ENCODE measurements at regions not wholly inside any gene's neighbourhood (a gene's known extent, or its start where the extent isn't known, plus 50 kb on each side); places are given as distances from the start of the nearest gene placed in this dataset.

DNA sequence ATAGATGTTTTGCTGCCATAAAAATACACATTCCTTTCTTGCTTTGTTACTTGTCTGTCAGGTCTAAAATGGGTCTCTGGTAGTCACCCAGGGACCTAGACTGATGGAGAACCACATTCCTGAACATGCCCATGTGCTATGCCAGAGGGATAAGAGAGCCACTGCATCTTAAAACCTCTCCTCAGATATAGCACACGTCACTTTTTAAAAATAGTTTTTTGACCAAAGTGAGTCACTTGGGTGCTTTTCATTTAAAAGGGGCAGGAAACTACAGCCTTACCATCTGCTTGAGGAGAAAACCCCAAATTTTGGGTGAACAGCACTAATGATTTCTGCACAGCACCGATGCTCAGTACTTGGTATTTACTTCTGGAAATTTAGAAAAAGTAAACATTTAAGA lies 197.8 kb downstream of the OGFRL1 start:
- DNase-seq, result no peak

GRCh38 chr6:71488186-71488585 lies 199.6 kb downstream of the OGFRL1 start:
- DNase-seq, result no peak

DNA sequence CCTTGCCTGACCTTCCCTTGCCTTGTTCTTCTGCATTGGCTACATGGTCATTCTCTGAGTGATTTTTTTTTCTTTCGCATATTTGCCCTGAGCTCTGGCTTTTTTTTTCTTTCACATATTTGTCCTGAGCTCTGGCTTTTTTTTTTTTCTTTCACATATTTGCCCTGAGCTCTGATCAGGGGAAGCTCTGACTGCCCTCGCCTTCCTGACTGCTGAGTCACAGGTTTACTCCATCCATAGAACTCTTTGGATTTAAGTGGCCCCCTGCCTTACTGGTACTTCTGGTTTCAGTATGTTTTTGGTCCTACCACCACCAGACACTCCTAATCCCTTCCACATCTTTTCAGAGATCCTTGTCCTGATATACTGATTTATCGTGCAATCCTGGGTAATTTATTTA lies 201.1 kb downstream of the OGFRL1 start:
- DNase-seq, result peak; percentile 28

DNA sequence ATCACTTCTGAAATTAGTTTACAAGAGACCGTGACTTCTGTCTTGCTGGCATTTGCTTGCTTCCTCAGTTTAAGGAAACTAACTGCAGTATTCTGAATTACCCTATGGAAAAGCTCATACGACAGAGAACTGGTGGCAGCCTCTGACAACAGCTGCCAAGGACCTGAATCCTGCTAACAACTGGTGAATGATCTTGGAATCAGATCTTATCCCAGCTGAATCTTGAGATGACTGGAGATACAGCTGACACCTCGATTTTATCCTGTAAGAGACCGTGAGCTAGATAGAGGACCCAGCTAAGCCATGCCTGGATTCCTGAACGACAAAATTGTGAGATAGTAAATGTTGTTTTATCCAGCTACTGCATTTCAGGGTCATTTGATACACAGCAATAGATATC lies 202.3 kb downstream of the OGFRL1 start:
- no peak for DNase-seq

- no peak for DNase-seq
Measured at GRCh38 chr6:71491844-71492243, 203.2 kb downstream of the OGFRL1 start.

DNA sequence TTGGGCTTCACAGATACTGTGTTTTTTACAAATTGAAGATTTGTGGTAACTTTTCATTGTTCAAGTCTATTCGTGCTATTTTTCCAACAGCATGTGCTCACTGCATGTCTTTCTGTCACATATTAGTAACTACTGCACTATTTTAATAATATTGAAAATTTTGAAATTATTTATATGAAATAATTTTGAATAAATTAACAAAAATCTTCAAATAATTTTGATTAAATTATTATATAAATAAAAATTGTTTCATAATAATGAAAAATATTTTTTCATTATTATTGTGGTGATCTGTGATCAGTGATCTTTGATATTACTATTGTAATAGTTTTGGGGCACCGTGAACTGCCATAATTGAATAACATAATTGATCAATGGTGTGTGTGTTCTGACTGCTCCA lies 204.1 kb downstream of the OGFRL1 start:
- DNase-seq, result no peak

- no peak for DNase-seq
Measured at GRCh38 chr6:71496018-71496721, 207.6 kb downstream of the OGFRL1 start.

GRCh38 chr6:71496722-71497033 lies 208.1 kb downstream of the OGFRL1 start:
- DNase-seq, result no peak

- DNase-seq, result no peak
Measured at GRCh38 chr6:71498638-71499037, 210.0 kb downstream of the OGFRL1 start.

- no peak for DNase-seq
Measured at GRCh38 chr6:71499667-71500066, 211.1 kb downstream of the OGFRL1 start.

- DNase-seq, result no peak
Measured at GRCh38 chr6:71502168-71502567, 213.6 kb downstream of the OGFRL1 start.

DNA sequence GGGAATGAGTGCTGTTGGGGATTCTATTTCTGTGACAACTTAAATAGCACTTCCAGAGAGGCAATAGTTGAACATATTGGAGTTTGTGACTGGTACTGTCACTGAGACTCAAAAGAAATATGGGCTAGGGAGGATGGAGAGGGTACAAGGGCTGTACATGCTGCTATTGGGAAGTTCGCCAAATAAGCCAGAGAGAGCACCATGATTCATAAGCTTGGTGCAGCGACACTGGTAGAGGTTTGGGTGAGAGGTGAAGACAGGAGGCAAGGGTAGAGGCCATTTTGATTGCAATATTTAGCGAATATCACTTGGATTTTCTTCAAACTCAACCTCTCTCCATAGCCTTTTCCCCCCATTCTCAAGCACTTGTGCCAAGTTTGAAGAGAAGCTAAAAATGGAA lies 214.3 kb downstream of the OGFRL1 start:
- DNase-seq, result no peak

DNA sequence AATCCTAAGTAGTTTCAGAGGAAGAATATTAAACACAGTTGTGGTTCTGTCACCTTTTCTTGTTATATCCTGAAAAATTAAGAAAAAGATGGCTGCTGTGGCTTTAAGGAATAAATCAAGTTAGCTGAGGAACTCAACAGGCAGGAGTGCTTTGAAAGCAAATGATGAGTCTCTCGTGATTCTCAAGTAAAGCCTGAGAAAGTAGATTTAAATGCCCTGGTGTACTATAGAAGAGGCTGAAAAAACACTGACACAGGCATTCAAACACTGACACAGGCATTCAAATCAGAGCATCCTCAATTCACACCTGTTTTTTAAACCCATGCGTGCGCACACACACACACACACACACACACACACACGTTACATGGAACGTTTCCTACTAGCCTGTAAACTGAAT lies 218.6 kb downstream of the OGFRL1 start:
- DNase-seq, result no peak

- DNase-seq, result no peak
Measured at GRCh38 chr6:71509191-71510005, 220.8 kb downstream of the OGFRL1 start.

GRCh38 chr6:71510057-71510713 lies 221.6 kb downstream of the OGFRL1 start:
- DNase-seq, result peak; percentile 28

DNA sequence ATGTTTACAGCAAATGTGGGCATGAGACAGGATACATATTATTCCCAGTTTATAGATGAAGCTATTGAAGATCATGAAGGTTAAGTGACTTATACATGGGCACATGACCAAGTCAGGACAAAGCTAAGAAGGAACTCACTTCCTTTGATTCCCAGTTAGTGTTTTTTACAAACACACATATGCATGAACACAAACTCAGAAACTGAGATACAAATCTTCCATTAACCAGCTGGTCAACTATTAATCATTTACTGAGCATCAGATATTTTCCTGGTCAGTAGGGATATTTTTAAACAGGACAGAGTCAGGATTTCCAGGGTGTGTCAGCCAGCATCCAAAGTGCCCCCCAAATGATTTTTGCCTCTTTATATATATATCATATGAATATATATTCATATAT lies 222.2 kb downstream of the OGFRL1 start:
- DNase-seq, result no peak

- DNase-seq, result no peak
Measured at GRCh38 chr6:71512256-71512655, 223.6 kb downstream of the OGFRL1 start.

DNA sequence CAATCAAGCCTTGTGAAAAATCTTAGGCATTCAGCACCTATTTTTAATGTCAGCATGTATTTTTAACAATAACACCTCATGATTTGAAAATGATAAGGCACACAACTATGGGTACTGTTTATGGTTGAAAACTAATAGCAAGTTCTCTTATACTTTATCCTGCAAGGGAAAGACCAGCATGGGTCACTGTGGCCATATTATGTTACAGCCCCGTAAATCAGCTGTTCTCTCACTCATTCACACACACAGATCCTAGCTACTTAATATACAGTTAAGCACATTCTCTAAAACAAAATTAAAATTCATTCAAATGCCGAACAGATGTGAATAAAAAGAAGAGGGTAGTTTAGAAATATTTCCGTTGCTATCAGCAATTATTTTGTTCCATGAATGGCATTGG lies 224.4 kb downstream of the OGFRL1 start:
- no peak for DNase-seq

DNA sequence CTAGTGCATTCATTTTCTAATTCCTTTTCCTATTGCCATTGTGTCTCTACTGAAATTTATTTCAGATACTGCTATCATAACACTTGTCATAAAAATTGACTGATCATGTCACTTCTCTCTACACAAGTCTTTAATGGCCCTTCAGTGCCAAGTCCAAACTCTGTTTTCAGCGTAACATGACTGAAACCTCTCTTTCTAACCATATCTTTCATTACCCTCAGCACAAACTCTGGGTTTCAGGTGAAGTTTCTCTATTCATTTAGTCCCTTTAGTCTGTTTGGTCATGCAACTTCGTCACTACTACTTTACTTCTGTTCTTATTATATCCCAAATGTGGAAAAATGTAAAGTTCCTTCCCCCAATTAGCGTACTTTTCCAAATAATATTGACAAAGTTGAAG lies 234.9 kb downstream of the OGFRL1 start:
- DNase-seq, result no peak

GRCh38 chr6:71524201-71524600 lies 235.6 kb downstream of the OGFRL1 start:
- DNase-seq, result no peak

DNA sequence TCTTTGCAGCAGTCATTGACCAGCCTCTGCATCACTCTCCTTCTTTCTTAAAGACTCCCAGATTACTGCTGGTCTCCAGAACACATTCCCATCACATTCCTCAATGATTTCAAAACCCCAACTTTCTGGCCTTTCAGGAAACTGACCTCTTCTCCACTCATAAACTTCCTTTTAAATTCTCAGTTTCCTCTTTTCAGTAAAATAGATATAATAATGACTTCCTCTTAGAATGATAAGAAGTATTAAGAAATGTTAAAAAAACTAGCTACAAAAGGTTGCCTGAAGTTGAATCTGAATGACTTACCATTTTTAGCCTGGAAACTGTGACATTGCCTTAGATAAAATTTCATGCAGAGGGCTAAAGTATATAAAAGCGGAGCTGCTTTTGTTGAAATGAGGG lies 239.3 kb downstream of the OGFRL1 start:
- DNase-seq, result no peak

DNA sequence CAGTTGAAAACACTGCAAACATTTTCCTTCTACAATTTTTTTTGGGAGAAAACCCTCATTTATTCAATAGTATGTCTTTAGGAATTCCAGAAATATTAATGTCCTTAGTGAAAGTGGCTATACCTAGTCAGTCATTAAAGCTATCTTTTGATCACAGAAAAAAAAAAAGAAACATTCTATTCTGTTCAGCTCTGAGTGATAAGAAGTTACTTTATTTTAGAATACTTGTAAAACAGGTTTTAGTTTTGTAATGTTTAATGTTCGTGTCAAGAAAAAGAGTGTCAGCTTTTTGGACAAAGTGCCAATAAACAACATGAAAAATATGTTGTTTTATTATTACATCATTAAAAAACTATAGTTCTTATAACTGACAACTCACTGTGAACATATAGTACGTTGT lies 240.4 kb downstream of the OGFRL1 start:
- DNase-seq, result no peak

GRCh38 chr6:71529769-71530168 lies 241.2 kb downstream of the OGFRL1 start:
- no peak for DNase-seq

GRCh38 chr6:71531006-71531405 lies 242.4 kb downstream of the OGFRL1 start:
- DNase-seq, result no peak
